GF-D8 (cell line): ENCODE measurements at regions not wholly inside any gene's neighbourhood (a gene's known extent, or its start where the extent isn't known, plus 50 kb on each side); places are given as distances from the start of the nearest gene placed in this dataset.
"Not testable (repeated sequence)": the region's sequence is repeated elsewhere in the genome, so short reads cannot be mapped to it uniquely, and the experiment has no call there.

Experiments used
- DNase-seq: peaks from one replicate; lab custom pipeline; 2025; lab: John Stamatoyannopoulos, UW

- no peak for DNase-seq
Measured at GRCh38 chr5:154652746-154653417, 102.3 kb upstream of the LARP1 start.

- DNase-seq = not testable (repeated sequence)
Measured at GRCh38 chr5:154651795-154652194, 103.4 kb upstream of the LARP1 start.

GRCh38 chr5:154648706-154649105 lies 106.5 kb upstream of the LARP1 start:
- DNase-seq = peak; percentile 51

- no peak for DNase-seq
Measured at GRCh38 chr5:154648229-154648628, 106.9 kb upstream of the LARP1 start.

GRCh38 chr5:154647761-154648145 lies 107.4 kb upstream of the LARP1 start:
- no peak for DNase-seq

- no peak for DNase-seq
Measured at GRCh38 chr5:154647114-154647760, 107.9 kb upstream of the LARP1 start.

- DNase-seq = no peak
Measured at GRCh38 chr5:154646745-154647113, 108.4 kb upstream of the LARP1 start.

GRCh38 chr5:154644745-154645411 lies 110.3 kb upstream of the LARP1 start:
- DNase-seq = no peak

- no peak for DNase-seq
Measured at GRCh38 chr5:154642499-154643245, 112.5 kb upstream of the LARP1 start.

GRCh38 chr5:154640213-154640831 lies 114.9 kb upstream of the LARP1 start:
- DNase-seq = not testable (repeated sequence)

GRCh38 chr5:154636786-154637185 lies 118.4 kb upstream of the LARP1 start:
- not testable (repeated sequence) for DNase-seq

GRCh38 chr5:154636271-154636670 lies 118.9 kb upstream of the LARP1 start:
- not testable (repeated sequence) for DNase-seq

- DNase-seq = not testable (repeated sequence)
Measured at GRCh38 chr5:154633744-154634143, 121.4 kb upstream of the LARP1 start.

- no peak for DNase-seq
Measured at GRCh38 chr5:154631141-154631540, 124.0 kb upstream of the LARP1 start.

- DNase-seq = no peak
Measured at GRCh38 chr5:154630410-154630809, 124.8 kb upstream of the LARP1 start.

GRCh38 chr5:154628685-154629084 lies 126.5 kb upstream of the LARP1 start:
- DNase-seq = no peak

- no peak for DNase-seq
Measured at GRCh38 chr5:154627698-154628678, 127.2 kb upstream of the LARP1 start.

GRCh38 chr5:154626876-154627557 lies 128.2 kb upstream of the LARP1 start:
- no peak for DNase-seq

- no peak for DNase-seq
Measured at GRCh38 chr5:154625031-154625430, 130.1 kb upstream of the LARP1 start.

- no peak for DNase-seq
Measured at GRCh38 chr5:154624341-154624740, 130.8 kb upstream of the LARP1 start.
